ENCODE measurements at regions not wholly inside any gene's neighbourhood (a gene's known extent, or its start where the extent isn't known, plus 50 kb on each side); places are given as distances from the start of the nearest gene placed in this dataset.

DNA sequence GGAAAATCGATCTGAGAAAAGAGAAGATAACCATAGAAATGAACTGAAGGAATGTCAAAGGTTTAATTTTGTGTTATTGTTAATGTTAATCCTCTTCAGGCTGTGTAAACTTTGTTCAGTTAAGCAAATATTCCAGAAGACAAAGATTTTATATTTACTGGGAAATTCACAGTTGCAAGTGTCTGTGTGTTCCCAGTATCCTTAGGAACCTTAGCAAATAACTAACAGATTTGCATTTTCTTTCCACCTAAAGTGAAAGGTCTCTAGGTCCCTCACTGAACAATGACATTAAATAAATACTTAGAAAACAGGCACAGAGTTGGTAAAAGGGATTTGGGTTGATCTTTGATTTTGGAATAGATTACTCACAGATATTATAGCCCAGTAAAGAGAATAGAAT is 324.7 kb downstream of the C4orf33 start:
- H3K9me3 ChIP-seq (ENCODE audit: control insufficient read depth, insufficient read depth, low read length): no peaks in the 10 kb centered on the region
- DNase-seq (ENCODE audit: low read depth in 4 of 6, low spot score in 6 of 6): no peak
- H3K4me3 ChIP-seq (ENCODE audit: low read depth, low read length): no peak overlapping the region
- H3K36me3 ChIP-seq (ENCODE audit: control insufficient read depth, insufficient read depth, low read length): no peaks in the 10 kb centered on the region
- H3K4me1 ChIP-seq (ENCODE audit: control insufficient read depth, insufficient read depth, low read length): no peaks in the 10 kb centered on the region
- H3K27me3 ChIP-seq (ENCODE audit: control insufficient read depth, insufficient read depth, low read length): no peaks in the 10 kb centered on the region
- H3K27ac ChIP-seq (ENCODE audit: low read depth, low read length): no peak overlapping the region
- no CpG with 5 or more reads among the region's 1 CpG for WGBS (ENCODE audit: insufficient coverage)

DNA sequence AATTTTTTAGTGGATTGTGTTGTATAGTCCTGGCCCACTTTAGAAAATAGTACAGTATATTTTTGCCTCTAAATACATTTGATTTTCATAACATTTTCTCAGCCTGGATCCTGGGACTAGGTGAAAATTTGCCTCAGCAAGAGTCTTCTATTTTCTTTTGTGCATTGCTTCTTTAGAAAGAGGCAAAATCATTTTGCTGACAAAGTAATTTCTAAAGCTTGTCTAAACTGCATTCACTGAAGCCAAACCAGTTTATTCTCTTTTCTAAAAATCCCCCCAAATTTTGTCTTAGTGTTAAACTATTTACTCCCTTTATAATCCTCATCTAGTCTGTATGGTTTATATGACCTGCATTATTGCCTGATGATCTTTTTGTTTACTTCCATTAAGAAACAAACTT is 326.3 kb downstream of the C4orf33 start:
- H3K27ac ChIP-seq (ENCODE audit: low read depth, low read length): no peak overlapping the region
- no peaks in the 10 kb centered on the region for H3K27me3 ChIP-seq (ENCODE audit: control insufficient read depth, insufficient read depth, low read length)
- no peaks in the 10 kb centered on the region for H3K4me1 ChIP-seq (ENCODE audit: control insufficient read depth, insufficient read depth, low read length)
- H3K9me3 ChIP-seq (ENCODE audit: control insufficient read depth, insufficient read depth, low read length): no peaks in the 10 kb centered on the region
- DNase-seq (ENCODE audit: low read depth in 4 of 6, low spot score in 6 of 6): no peak
- H3K4me3 ChIP-seq (ENCODE audit: low read depth, low read length): no peak overlapping the region
- H3K36me3 ChIP-seq (ENCODE audit: control insufficient read depth, insufficient read depth, low read length): no peaks in the 10 kb centered on the region

DNA sequence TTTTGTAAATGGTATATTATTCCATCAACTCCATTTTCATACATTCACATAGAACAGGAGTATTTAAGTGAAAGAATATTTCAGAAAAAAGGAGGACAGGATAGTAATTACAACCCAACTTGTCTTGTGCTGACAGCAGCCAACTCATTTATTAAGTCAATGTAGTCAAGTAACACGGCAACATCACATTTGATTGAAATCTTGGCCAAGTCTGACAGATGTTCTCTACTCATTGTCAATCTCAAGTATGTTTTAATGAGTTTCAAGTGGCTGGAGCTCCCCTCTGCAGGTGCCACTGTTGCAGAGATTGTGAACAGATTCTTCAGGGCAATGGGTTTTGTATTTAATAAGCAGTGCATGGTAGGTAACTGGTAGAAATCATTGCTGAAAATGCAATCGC is 332.5 kb downstream of the C4orf33 start:
- H3K4me1 ChIP-seq (ENCODE audit: control insufficient read depth, insufficient read depth, low read length): no peaks in the 10 kb centered on the region
- H3K36me3 ChIP-seq (ENCODE audit: control insufficient read depth, insufficient read depth, low read length): no peaks in the 10 kb centered on the region
- no peak overlapping the region for H3K27ac ChIP-seq (ENCODE audit: low read depth, low read length)
- no peak overlapping the region for H3K4me3 ChIP-seq (ENCODE audit: low read depth, low read length)
- no peaks in the 10 kb centered on the region for H3K9me3 ChIP-seq (ENCODE audit: control insufficient read depth, insufficient read depth, low read length)
- H3K27me3 ChIP-seq (ENCODE audit: control insufficient read depth, insufficient read depth, low read length): no peaks in the 10 kb centered on the region
- WGBS (ENCODE audit: insufficient coverage): 100% methylated on average over 1 of the region's 2 CpGs
- DNase-seq (ENCODE audit: low read depth in 4 of 6, low spot score in 6 of 6): no peak

DNA sequence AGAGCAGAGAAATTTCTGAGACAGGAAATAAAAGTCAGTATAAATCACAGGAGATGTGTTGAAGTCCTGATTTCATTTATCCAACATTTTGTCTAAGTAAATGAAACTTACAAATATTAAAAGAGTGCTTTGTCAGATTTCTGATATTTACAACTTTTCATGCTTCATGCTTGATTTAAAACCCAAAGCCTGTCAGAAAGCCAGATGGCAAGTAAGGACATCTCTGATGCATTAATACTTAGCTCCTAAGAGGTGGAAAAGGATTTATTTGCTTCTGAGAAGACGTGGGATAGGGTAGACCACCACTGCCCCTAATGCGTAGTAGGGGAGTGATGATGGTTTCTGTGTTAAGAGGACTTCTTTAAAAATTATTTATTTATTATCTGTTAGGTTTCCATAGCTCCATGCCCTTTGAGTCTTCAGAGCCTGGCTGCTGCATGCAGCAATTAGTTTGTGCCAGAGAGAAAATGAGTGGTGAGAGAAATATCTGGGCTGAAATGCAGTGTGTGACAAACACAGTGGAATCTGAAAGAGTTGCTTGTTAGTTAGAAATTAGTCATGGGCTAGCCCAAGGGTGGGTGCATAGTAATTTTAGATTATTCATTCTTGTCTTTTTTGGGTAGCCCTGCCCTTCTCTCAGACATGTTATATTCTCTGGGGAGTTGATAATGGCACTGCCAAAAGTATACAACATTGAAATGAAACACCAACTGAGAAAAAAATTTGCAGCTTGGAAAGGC is 333.8 kb downstream of the C4orf33 start:
- Histone ChIP-seq H3K27me3 (ENCODE audit: control insufficient read depth, insufficient read depth, low read length) (no peaks in the 10 kb centered on the region), H3K27ac (ENCODE audit: low read depth, low read length) (no peak overlapping the region), H3K36me3 (ENCODE audit: control insufficient read depth, insufficient read depth, low read length) (no peaks in the 10 kb centered on the region), H3K9me3 (ENCODE audit: control insufficient read depth, insufficient read depth, low read length) (no peaks in the 10 kb centered on the region), H3K4me1 (ENCODE audit: control insufficient read depth, insufficient read depth, low read length) (no peaks in the 10 kb centered on the region), H3K4me3 (ENCODE audit: low read depth, low read length) (no peak overlapping the region)
- DNase-seq (ENCODE audit: low read depth in 4 of 6, low spot score in 6 of 6): peak in 1 of 6 donors; percentile 36
- no CpG with 5 or more reads among the region's 2 CpGs for WGBS (ENCODE audit: insufficient coverage)

DNA sequence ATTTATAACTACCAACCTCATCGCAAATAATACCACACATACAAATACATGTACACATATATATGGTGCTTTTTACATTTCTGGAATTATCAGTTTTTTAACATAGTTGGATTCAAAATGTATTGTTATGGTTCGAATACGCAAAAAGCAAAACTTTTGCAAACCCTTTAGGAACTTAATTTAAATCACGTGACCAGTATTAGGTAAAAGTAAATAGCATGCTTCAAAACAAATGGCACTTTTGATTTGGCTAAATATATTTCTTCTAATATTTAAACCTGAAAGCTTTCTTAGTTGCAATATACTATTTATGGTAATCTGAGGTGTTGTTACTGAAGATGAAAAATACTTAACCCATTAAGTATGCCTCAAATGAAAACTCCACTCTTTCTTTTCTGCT is 341.4 kb downstream of the C4orf33 start:
- DNase-seq (ENCODE audit: low read depth in 4 of 6, low spot score in 6 of 6): no peak
- H3K27me3 ChIP-seq (ENCODE audit: control insufficient read depth, insufficient read depth, low read length): no peaks in the 10 kb centered on the region
- H3K36me3 ChIP-seq (ENCODE audit: control insufficient read depth, insufficient read depth, low read length): no peaks in the 10 kb centered on the region
- WGBS (ENCODE audit: insufficient coverage): no CpG with 5 or more reads among the region's 4 CpGs
- H3K9me3 ChIP-seq (ENCODE audit: control insufficient read depth, insufficient read depth, low read length): no peaks in the 10 kb centered on the region
- H3K4me1 ChIP-seq (ENCODE audit: control insufficient read depth, insufficient read depth, low read length): no peaks in the 10 kb centered on the region
- no peak overlapping the region for H3K27ac ChIP-seq (ENCODE audit: low read depth, low read length)
- no peak overlapping the region for H3K4me3 ChIP-seq (ENCODE audit: low read depth, low read length)

DNA sequence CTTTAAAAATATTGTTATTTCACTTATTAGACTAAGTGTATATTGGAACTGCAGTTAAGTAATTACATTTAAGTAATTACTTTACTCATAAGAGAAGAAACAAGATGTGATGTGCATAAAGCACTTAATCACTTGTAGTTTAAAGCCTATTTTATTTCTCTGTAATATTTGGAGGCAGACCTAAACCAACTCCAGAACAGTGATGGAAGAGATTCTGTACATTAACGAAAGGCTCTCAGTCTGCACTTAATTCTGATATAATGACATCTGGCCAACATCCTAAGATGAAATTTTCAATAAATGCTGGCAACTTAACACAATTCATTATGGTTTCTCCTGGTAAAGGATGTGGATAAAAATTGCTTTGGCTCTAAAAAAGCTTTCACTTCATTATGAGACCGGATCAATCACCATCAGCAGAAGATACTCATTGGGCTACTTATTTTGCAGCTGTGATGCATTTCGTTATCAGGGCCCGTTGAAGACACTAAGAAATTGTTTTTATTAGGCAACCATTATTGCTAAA is 342.6 kb downstream of the C4orf33 start:
- H3K27ac ChIP-seq (ENCODE audit: low read depth, low read length): no peak overlapping the region
- H3K9me3 ChIP-seq (ENCODE audit: control insufficient read depth, insufficient read depth, low read length): no peaks in the 10 kb centered on the region
- no CpG with 5 or more reads among the region's 4 CpGs for WGBS (ENCODE audit: insufficient coverage)
- no peak overlapping the region for H3K4me3 ChIP-seq (ENCODE audit: low read depth, low read length)
- no peaks in the 10 kb centered on the region for H3K27me3 ChIP-seq (ENCODE audit: control insufficient read depth, insufficient read depth, low read length)
- peak in 1 of 6 donors; percentile 35 for DNase-seq (ENCODE audit: low read depth in 4 of 6, low spot score in 6 of 6)
- H3K36me3 ChIP-seq (ENCODE audit: control insufficient read depth, insufficient read depth, low read length): no peaks in the 10 kb centered on the region
- H3K4me1 ChIP-seq (ENCODE audit: control insufficient read depth, insufficient read depth, low read length): no peaks in the 10 kb centered on the region

DNA sequence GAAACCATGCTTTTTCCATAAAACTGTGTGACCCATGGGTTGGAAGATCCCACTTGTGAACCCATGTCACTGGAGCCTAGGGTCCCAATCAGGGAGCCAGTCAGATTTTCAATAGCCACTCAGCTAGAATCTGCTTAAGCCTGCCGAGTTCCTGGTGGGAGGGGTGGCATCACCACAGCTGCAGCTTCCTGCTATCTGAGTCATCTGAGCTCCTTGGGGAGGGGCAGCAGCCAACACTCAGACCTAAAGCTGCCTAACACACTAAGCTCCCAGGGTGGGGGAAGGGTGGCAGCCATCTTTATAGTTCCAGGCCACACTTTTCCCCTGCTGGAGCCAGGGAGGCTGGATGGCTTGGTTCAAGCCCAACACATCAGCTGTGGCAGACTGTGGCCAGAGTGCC is 350.1 kb downstream of the C4orf33 start:
- WGBS (ENCODE audit: insufficient coverage): 67% methylated on average over 1 of the region's 1 CpG
- Histone ChIP-seq H3K4me3 (ENCODE audit: low read depth, low read length) (no peak overlapping the region), H3K27ac (ENCODE audit: low read depth, low read length) (no peak overlapping the region), H3K4me1 (ENCODE audit: control insufficient read depth, insufficient read depth, low read length) (no peaks in the 10 kb centered on the region), H3K9me3 (ENCODE audit: control insufficient read depth, insufficient read depth, low read length) (no peaks in the 10 kb centered on the region), H3K27me3 (ENCODE audit: control insufficient read depth, insufficient read depth, low read length) (no peaks in the 10 kb centered on the region), H3K36me3 (ENCODE audit: control insufficient read depth, insufficient read depth, low read length) (no peaks in the 10 kb centered on the region)
- no peak for DNase-seq (ENCODE audit: low read depth in 4 of 6, low spot score in 6 of 6)

DNA sequence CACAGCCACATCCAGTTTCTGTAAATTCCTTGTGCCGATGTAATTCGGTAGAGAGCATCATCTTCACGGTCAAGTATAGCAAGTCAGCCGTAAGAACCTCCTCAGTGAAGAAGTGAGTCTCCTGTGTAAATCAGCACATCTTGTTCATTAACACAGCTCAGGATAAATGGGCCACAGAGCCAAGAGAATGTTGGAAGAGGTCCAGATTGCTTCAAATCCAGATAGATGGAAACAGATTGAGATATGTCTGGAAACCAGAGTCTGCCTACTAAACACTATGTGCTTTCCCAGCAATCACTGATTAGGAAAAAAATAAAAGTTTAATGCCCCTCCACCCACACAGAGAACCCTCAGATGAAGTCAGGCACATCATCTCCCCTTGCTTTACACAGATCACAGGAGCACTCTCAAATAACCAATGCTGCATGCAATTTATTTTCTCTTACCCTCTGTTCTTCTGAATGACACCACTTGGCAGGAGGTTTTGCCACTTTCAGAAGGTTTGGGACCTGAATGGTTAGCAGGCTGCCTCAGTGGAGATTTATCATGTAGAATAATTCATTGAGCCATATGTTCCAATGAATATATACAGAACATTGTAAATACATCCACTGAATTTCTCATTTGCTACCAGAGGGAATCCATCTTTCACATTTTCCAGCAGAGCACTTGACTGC is 357.7 kb downstream of the C4orf33 start:
- Histone ChIP-seq H3K4me1 (ENCODE audit: control insufficient read depth, insufficient read depth, low read length) (no peaks in the 10 kb centered on the region), H3K4me3 (ENCODE audit: low read depth, low read length) (no peak overlapping the region), H3K27ac (ENCODE audit: low read depth, low read length) (no peak overlapping the region), H3K27me3 (ENCODE audit: control insufficient read depth, insufficient read depth, low read length) (no peaks in the 10 kb centered on the region), H3K9me3 (ENCODE audit: control insufficient read depth, insufficient read depth, low read length) (no peaks in the 10 kb centered on the region), H3K36me3 (ENCODE audit: control insufficient read depth, insufficient read depth, low read length) (no peaks in the 10 kb centered on the region)
- DNase-seq (ENCODE audit: low read depth in 4 of 6, low spot score in 6 of 6): peak in 2 of 6 donors; percentile 88 to 90
- 30% methylated on average over 3 of the region's 4 CpGs for WGBS (ENCODE audit: insufficient coverage)

DNA sequence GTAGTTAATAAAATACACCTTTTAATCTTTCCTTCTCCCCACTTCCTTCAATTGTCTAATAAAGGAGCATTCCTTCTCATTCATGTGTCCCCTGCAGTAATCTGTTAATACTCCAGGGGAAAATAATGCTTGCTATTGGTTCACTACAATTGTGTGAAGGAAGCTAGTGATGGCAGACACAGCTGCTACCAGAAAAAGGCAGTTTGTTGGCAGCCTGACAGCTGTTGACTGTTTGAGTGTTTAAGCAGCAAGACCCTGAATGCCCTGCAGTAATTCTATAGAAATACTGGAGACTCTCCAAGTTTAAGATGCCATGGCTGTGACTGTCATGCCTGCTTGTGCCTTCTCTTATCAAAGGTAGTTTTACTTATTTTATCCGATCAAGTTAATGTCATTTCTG is 359.5 kb downstream of the C4orf33 start:
- Histone ChIP-seq H3K4me1 (ENCODE audit: control insufficient read depth, insufficient read depth, low read length) (no peaks in the 10 kb centered on the region), H3K36me3 (ENCODE audit: control insufficient read depth, insufficient read depth, low read length) (no peaks in the 10 kb centered on the region), H3K4me3 (ENCODE audit: low read depth, low read length) (no peak overlapping the region), H3K27me3 (ENCODE audit: control insufficient read depth, insufficient read depth, low read length) (no peaks in the 10 kb centered on the region), H3K9me3 (ENCODE audit: control insufficient read depth, insufficient read depth, low read length) (no peaks in the 10 kb centered on the region), H3K27ac (ENCODE audit: low read depth, low read length) (no peak overlapping the region)
- DNase-seq (ENCODE audit: low read depth in 4 of 6, low spot score in 6 of 6): peak in 5 of 6 donors; percentile 51 to 92 (median 64)
- 40% methylated on average over 1 of the region's 1 CpG for WGBS (ENCODE audit: insufficient coverage)

DNA sequence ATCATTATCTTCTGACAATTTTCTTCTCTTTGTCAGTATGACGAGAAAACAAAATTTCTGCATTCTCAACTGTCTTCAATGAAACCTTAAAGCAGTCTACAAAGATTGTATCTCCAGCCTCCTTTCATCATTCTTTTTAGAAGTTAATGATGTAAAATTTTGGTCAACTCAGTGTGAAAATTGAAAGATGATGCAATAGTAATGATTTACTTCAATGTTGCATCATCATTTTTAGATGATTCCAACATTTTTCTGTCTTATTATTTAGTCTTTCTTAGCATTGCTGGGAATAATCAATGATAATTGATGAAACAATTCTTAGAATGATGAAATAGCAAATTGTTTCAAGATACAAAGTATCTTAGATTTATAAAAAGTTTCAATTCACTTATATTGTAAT is 372.7 kb downstream of the C4orf33 start:
- Histone ChIP-seq H3K27ac (ENCODE audit: low read depth, low read length) (no peak overlapping the region), H3K9me3 (ENCODE audit: control insufficient read depth, insufficient read depth, low read length) (no peaks in the 10 kb centered on the region), H3K4me1 (ENCODE audit: control insufficient read depth, insufficient read depth, low read length) (no peaks in the 10 kb centered on the region), H3K36me3 (ENCODE audit: control insufficient read depth, insufficient read depth, low read length) (no peaks in the 10 kb centered on the region), H3K27me3 (ENCODE audit: control insufficient read depth, insufficient read depth, low read length) (no peaks in the 10 kb centered on the region), H3K4me3 (ENCODE audit: low read depth, low read length) (no peak overlapping the region)
- DNase-seq (ENCODE audit: low read depth in 4 of 6, low spot score in 6 of 6): no peak
- no CpG with 5 or more reads among the region's 1 CpG for WGBS (ENCODE audit: insufficient coverage)

All from spinal cord (tissue), 9 donors.